K562 (cell line): ENCODE measurements at regions not wholly inside any gene's neighbourhood (a gene's known extent, or its start where the extent isn't known, plus 50 kb on each side); places are given as distances from the start of the nearest gene placed in this dataset.
"Not testable (repeated sequence)": the region's sequence is repeated elsewhere in the genome, so short reads cannot be mapped to it uniquely, and the experiment has no call there.

Experiments
- ATAC-seq: fragments of 200-7000 bp; cut with Tn5 transposase; 3 replicates; pipeline ENCODE4 v1.9.1; 2020; ENCODE audit warnings: moderate library complexity
- BruUV-seq: library from RNA; stranded (reverse); fragments of 400-500 nt; replicated peaks from 2 replicates; lab custom pipeline; 2021; lab: Mats Ljungman, UMichigan
- CTCF ChIA-PET: fragments of 300-600 bp; formaldehyde crosslinking; extraction: SDS; loops from one replicate; lab custom pipeline; 2021; ENCODE audit warnings: low intra/inter-chr PET ratio; lab: Yijun Ruan, JAX
- POLR2A ChIA-PET: fragments of 300-600, 350-650 bp; sonication (Branson Sonifier 250); formaldehyde crosslinking; extraction: SDS; loops from one replicate; lab custom pipeline; 2021; ENCODE audit warnings: antibody characterized with exemption, inconsistent platforms; lab: Yijun Ruan, JAX
- DNase-seq, 4 experiments: peaks; one replicate each; pipeline versions ENCODE4 v3.0.0 to v3.0.0-alpha.2; 2011 to 2018; ENCODE audit warnings: low spot score in 3 of 4, mixed read lengths in 3 of 4; ENCODE audit errors: extremely low read depth in 1 of 4
- FAIRE-seq: peaks from 2 replicates; lab custom pipeline; 2011; peaks lifted over from hg19 to GRCh38; lab: Jason Lieb, UNC
- H2AFZ ChIP-seq: 2 replicates; pipeline ENCODE4 v1.6.0; 2011; ENCODE audit warnings: low read depth, low read length, control low read depth, inconsistent platforms
- H3K27ac ChIP-seq: fragments of 200-600 bp; 3 replicates; pipeline ENCODE4 v1.8.0; 2011; ENCODE audit warnings: low read depth, mild to moderate bottlenecking, control low read depth, inconsistent platforms, low read length, moderate library complexity, mixed read lengths; ENCODE audit errors: extremely low read depth
- H3K27me3 ChIP-seq, 2 experiments: fragments of 300-600 bp in 1 of 2; 2 replicates in 1 of 2; 3 replicates in 1 of 2; pipeline versions ENCODE4 v1.6.0 to v1.8.0; 2011; ENCODE audit warnings: inconsistent platforms in 2 of 2, low read length in 2 of 2, mild to moderate bottlenecking in 1 of 2, mixed read lengths in 1 of 2, moderate library complexity in 1 of 2; ENCODE audit not compliant: control insufficient read depth in 2 of 2, insufficient read depth in 2 of 2
- H3K36me3 ChIP-seq: fragments of 300-600 bp; 3 replicates; pipeline ENCODE4 v1.8.0; 2011; ENCODE audit warnings: mild to moderate bottlenecking, low read length, inconsistent platforms; ENCODE audit not compliant: control insufficient read depth, insufficient read depth
- H3K4me1 ChIP-seq, 2 experiments: fragments of 200-600 bp in 1 of 2; replicated peaks in 1 of 2; 2 replicates in 1 of 2; 3 replicates in 1 of 2; pipeline versions ENCODE4 v1.5.1 to v1.8.0; 2011; ENCODE audit warnings: inconsistent platforms in 2 of 2, low read length in 2 of 2, mild to moderate bottlenecking in 1 of 2, mixed read lengths in 1 of 2, moderate library complexity in 1 of 2; ENCODE audit not compliant: control insufficient read depth in 2 of 2, insufficient read depth in 2 of 2
- H3K4me2 ChIP-seq: 2 replicates; pipeline ENCODE4 v1.6.1; 2011; ENCODE audit warnings: low read length, control low read depth, inconsistent platforms, mixed read lengths; ENCODE audit not compliant: insufficient read depth
- H3K4me3 ChIP-seq: fragments of 200-600 bp; sonication (generic), shearing (Covaris generic); 2 replicates; pipeline ENCODE4 v1.5.1; 2016; ENCODE audit warnings: control low read depth, inconsistent platforms
- H3K79me2 ChIP-seq: fragments of 200-600 bp; 3 replicates; pipeline ENCODE4 v1.8.0; 2011; ENCODE audit warnings: low read length, inconsistent platforms; ENCODE audit not compliant: control insufficient read depth, insufficient read depth
- H3K9ac ChIP-seq, 2 experiments: 2 replicates each; pipeline versions ENCODE4 v1.6.0 to v1.6.1; 2011; ENCODE audit warnings: low read depth in 2 of 2, low read length in 2 of 2, control low read depth in 1 of 2, inconsistent platforms in 1 of 2, mild to moderate bottlenecking in 1 of 2, mixed read lengths in 1 of 2; ENCODE audit not compliant: insufficient read depth in 1 of 2
- H3K9me1 ChIP-seq: one replicate; pipeline ENCODE4 v1.6.0; 2011; ENCODE audit warnings: inconsistent platforms, mild to moderate bottlenecking, low read length, moderate library complexity; ENCODE audit not compliant: control insufficient read depth, insufficient read depth
- H3K9me3 ChIP-seq: replicated peaks from 2 replicates; pipeline ENCODE4 v1.5.1; 2011; ENCODE audit warnings: low read depth, low read length, inconsistent platforms; ENCODE audit not compliant: control insufficient read depth, insufficient read depth
- H4K20me1 ChIP-seq: replicated peaks from 2 replicates; pipeline ENCODE4 v1.6.1; 2011; ENCODE audit warnings: low read length, inconsistent platforms, mixed read lengths; ENCODE audit not compliant: control insufficient read depth, insufficient read depth
- BCLAF1 ChIP-seq, 2 experiments: fragments of 450-650 bp in 1 of 2; IDR thresholded peaks; 2 replicates each; pipeline ENCODE4 v1.6.1; 2011 to 2017; ENCODE audit warnings: low read depth in 2 of 2, antibody characterized with exemption in 1 of 2, borderline replicate concordance in 1 of 2, low read length in 1 of 2, mild to moderate bottlenecking in 1 of 2, mixed read lengths in 1 of 2; ENCODE audit not compliant: control insufficient read depth in 1 of 2
- CCNT2 ChIP-seq: IDR thresholded peaks from 2 replicates; pipeline ENCODE4 v1.6.1; 2011; ENCODE audit warnings: borderline replicate concordance, low read depth, mild to moderate bottlenecking, moderate library complexity, mixed read lengths, low read length; ENCODE audit not compliant: insufficient read length; ENCODE audit errors: extremely low read depth
- ELF4 ChIP-seq: fragments of 450-650 bp; formaldehyde crosslinking; IDR thresholded peaks from 2 replicates; pipeline ENCODE4 v1.4.0; 2022; ENCODE audit warnings: missing genetic modification characterization
- EP400 ChIP-seq: fragments of 450-650 bp; IDR thresholded peaks from 2 replicates; pipeline ENCODE4 v1.6.1; 2017; ENCODE audit warnings: antibody characterized with exemption, mild to moderate bottlenecking, moderate library complexity
- ETS1 ChIP-seq: conservative IDR thresholded peaks from 2 replicates; pipeline ENCODE4 v1.6.1; 2011; ENCODE audit warnings: low read depth, mild to moderate bottlenecking, low read length; ENCODE audit not compliant: control insufficient read depth
- ILF3 ChIP-seq: fragments of 450-650 bp; IDR thresholded peaks from 2 replicates; pipeline ENCODE4 v1.6.1; 2018; ENCODE audit warnings: antibody characterized with exemption, mild to moderate bottlenecking, moderate library complexity, borderline replicate concordance
- MAZ ChIP-seq, 2 experiments: fragments of 450-650 bp in 1 of 2; sonication (generic) in 1 of 2; formaldehyde crosslinking; IDR thresholded peaks in 1 of 2; conservative IDR thresholded peaks in 1 of 2; 2 replicates each; pipeline versions ENCODE4 v1.4.0 to v1.5.0; 2020; ENCODE audit warnings: mild to moderate bottlenecking in 1 of 2, missing genetic modification reagents in 1 of 2
- MLLT1 ChIP-seq, 2 experiments: fragments of 450-650 bp; IDR thresholded peaks; 2 replicates each; pipeline ENCODE4 v1.6.1; 2016
- PHB ChIP-seq: fragments of 250-450 bp; sonication (Bioruptor Pico); IDR thresholded peaks from 2 replicates; pipeline ENCODE4 v1.5.0; 2021
- POLR2AphosphoS5 ChIP-seq: IDR thresholded peaks from 2 replicates; pipeline ENCODE4 v1.6.1; 2011; ENCODE audit warnings: mild to moderate bottlenecking, low read depth, low read length, moderate library complexity; ENCODE audit not compliant: control insufficient read depth, insufficient read depth
- SMARCA4 ChIP-seq: fragments of 450-650 bp; IDR thresholded peaks from 2 replicates; pipeline ENCODE4 v1.6.1; 2016
- TARDBP ChIP-seq: fragments of 450-650 bp; IDR thresholded peaks from 2 replicates; pipeline ENCODE4 v1.6.1; 2016
- WGBS: fragments of 100-300 bp; shearing (Covaris generic); methylation state at CpG from one replicate; pipeline ENCODE4 v1.1.6; 2016; ENCODE audit warnings: low coverage, mixed read lengths; ENCODE audit not compliant: insufficient coverage; ENCODE audit errors: missing lambda C conversion rate; 5-methylcytosine and 5-hydroxymethylcytosine counted together
- in situ Hi-C: fragments of 300-500 bp; cut with MboI; formaldehyde crosslinking; loops from 4 replicates; pipeline ENCODE4 v1.15.0; 2018; ENCODE audit warnings: inconsistent platforms, mixed read lengths
- intact Hi-C: fragments of 100-400 bp; cut with micrococcal nuclease; formaldehyde crosslinking; loops from 2 replicates; pipeline ENCODE4 v1.14.2; 2022

- ChIA-PET POLR2A (interaction anchor here (0.5 to 9.2 kb wide), 46 partner anchors 9 to 1792 kb away, joined by 3 to 309 read pairs (median 4); partner anchors contain the start of gene ZSCAN31), CTCF (interaction anchor here (0.7 kb wide), 1 partner anchor 1251 kb away, joined by 3 read pairs; no protein-coding TSS in a partner anchor)
- in situ Hi-C loops: loop anchor here (25.0 kb wide), 1 partner anchor 1612 kb away; a partner anchor contains a TSS
- Histone ChIP-seq H3K4me3 (peak overlapping the region; percentile 50), H3K4me2 (peak overlapping the region; percentile 83), H3K27ac (peak overlapping the region; percentile 83), H3K79me2 (peaks cover 30% of the 10 kb centered on the region), H4K20me1 (peaks cover 18% of the 10 kb centered on the region), H3K36me3 (peaks cover 16% of the 10 kb centered on the region; the same call in 2 of the 3 replicates), H3K9ac (peak overlapping the region; percentile 85 to 92)
- H2AFZ ChIP-seq, intact Hi-C loops, H3K9me3 ChIP-seq, FAIRE-seq, H3K27me3 ChIP-seq, H3K9me1 ChIP-seq, H3K4me1 ChIP-seq: not testable (repeated sequence)
- peak; percentile 85 for ATAC-seq
- BruUV-seq: TSS peak; percentile 74
- under 1% methylated on average over 32 of the region's 53 CpGs for WGBS
- peak in 3 of 4 experiments; percentile 45 to 70 (median 48) for DNase-seq
- peak; percentile 96 to 97 for TF ChIP-seq MLLT1 (IDR thresholded peaks at IDR 0.05)
- TF ChIP-seq PHB (CRISPR knock-in tag): 0 out of 2 replicates have a peak, but pooled peaks have one; percentile 60
- 0 out of 2 replicates have a peak, but pooled peaks have one; percentile 77 for TF ChIP-seq ILF3
- peak; percentile 32; the same call in 1 of the 2 replicates for TF ChIP-seq POLR2AphosphoS5
- peak; percentile 13 for TF ChIP-seq CCNT2
- TF ChIP-seq BCLAF1 (IDR thresholded peaks at IDR 0.05; ENCODE audit: borderline replicate concordance in 1 of 2, control insufficient read depth in 1 of 2, low read depth in 2 of 2, low read length in 1 of 2): peak in 1 of 2 experiments; percentile 81; a peak in 1 of 4 replicates
- TF ChIP-seq ETS1: peak; percentile 12; the same call in 1 of the 2 replicates
- TF ChIP-seq TARDBP: 0 out of 2 replicates have a peak, but pooled peaks have one; percentile 45
- peak; percentile 40; the same call in 1 of the 2 replicates for TF ChIP-seq EP400
- TF ChIP-seq SMARCA4: 0 out of 2 replicates have a peak, but pooled peaks have one; percentile 16
- peak in 1 of 2 experiments; percentile 40; a peak in 2 of 4 replicates for TF ChIP-seq MAZ (CRISPR knock-in tag; conservative IDR thresholded peaks at IDR 0.05 in 1 of 2, IDR thresholded peaks at IDR 0.05 in 1 of 2)
- TF ChIP-seq ELF4 (CRISPR knock-in tag): peak; percentile 49; the same call in 1 of the 2 replicates
Observed at GRCh38 chr6:27824211-27825024, 87.8 kb downstream of the OR2B2 start.
